ENCODE measurements at regions not wholly inside any gene's neighbourhood (a gene's known extent, or its start where the extent isn't known, plus 50 kb on each side); places are given as distances from the start of the nearest gene placed in this dataset.

GRCh38 chr21:25094695-25095094 lies 512.6 kb downstream of the MRPL39 start:
- Histone ChIP-seq H3K27me3 (ENCODE audit: insufficient read depth) (no peaks in the 10 kb centered on the region), H3K36me3 (ENCODE audit: insufficient read depth) (peaks cover 7% of the 10 kb centered on the region; the same call in 1 of the 2 replicates), H3K4me1 (ENCODE audit: insufficient read depth) (no peaks in the 10 kb centered on the region), H3K4me3 (no peak overlapping the region), H3K27ac (ENCODE audit: low read depth) (no peak overlapping the region), H4K20me1 (replicated peaks; ENCODE audit: insufficient read depth) (no peaks in the 10 kb centered on the region), H3K79me2 (replicated peaks; ENCODE audit: insufficient read depth) (no peaks in the 10 kb centered on the region), H3K9me2 (ENCODE audit: insufficient read depth) (no peaks in the 10 kb centered on the region), H3F3A (replicated peaks; ENCODE audit: low read depth) (no peaks in the 10 kb centered on the region), H2AFZ (no peak overlapping the region), H3K4me2 (no peak overlapping the region)
- no peak overlapping the region for H3K4me3 Mint-ChIP-seq
- H3K27ac Mint-ChIP-seq = no peak overlapping the region
- peaks cover 73% of the 10 kb centered on the region for H3K9me3 Mint-ChIP-seq
- no peaks in the 10 kb centered on the region for H3K4me1 Mint-ChIP-seq
- TF ChIP-seq EZH2 (IDR thresholded peaks at IDR 0.05; ENCODE audit: low read depth, unreplicated experiment) = no peak
- no peak for TF ChIP-seq ZNF331 (CRISPR knock-in tag; IDR thresholded peaks at IDR 0.05; ENCODE audit: low read depth)
- TF ChIP-seq JUNB (IDR thresholded peaks at IDR 0.05; ENCODE audit: unreplicated experiment) = no peak
- no peak for TF ChIP-seq NANOG (IDR thresholded peaks at IDR 0.05; ENCODE audit: borderline replicate concordance)
- no peak for ATAC-seq
- DNase-seq (ENCODE audit: low spot score) = no peak
- H3K36me3 Mint-ChIP-seq (ENCODE audit: low read depth) = peaks cover 6% of the 10 kb centered on the region; the same call in 2 of the 3 replicates
- no peaks in the 10 kb centered on the region for H3K27me3 Mint-ChIP-seq (ENCODE audit: insufficient read depth, low read depth, poor library complexity)

DNA sequence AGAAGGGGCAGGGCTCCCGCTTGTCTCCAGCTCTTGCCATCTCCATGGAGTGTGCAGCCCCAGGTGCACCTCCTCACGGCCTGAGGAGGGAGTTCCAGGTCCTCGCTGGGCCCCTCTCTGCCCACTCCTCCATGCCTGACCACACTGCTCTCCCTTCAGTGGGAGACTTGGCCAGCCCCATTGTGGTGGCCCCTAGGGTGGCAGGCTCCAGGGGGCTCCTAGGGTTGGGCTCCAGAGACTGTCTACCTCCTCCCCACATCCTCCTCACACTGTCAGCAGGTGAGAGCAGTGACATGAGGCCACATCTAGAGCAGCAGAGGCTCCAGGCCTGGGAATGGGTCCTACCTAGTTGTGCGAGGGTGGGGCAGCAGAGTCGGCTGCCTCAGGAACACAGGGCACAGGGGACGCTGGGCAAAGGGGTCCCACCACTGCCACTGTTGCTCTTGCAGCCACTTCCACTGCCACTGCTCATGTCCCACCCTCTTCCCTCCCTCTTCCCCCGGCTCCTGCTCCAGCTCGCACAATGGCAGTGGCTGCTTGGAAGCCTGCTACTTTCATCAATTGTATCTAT lies 514.8 kb downstream of the MRPL39 start:
- H3K27ac Mint-ChIP-seq = no peak overlapping the region
- no peak overlapping the region for H3K4me3 ChIP-seq
- TF ChIP-seq ETS1 (IDR thresholded peaks at IDR 0.05) (no peak), CTCF (conservative IDR thresholded peaks at IDR 0.05; ENCODE audit: low read depth in 2 of 2) (no peak), STAT1 (IDR thresholded peaks at IDR 0.05; ENCODE audit: unreplicated experiment) (no peak), JUNB (IDR thresholded peaks at IDR 0.05; ENCODE audit: unreplicated experiment) (no peak), ZNF331 (CRISPR knock-in tag; IDR thresholded peaks at IDR 0.05; ENCODE audit: low read depth) (no peak), POLR2AphosphoS5 (IDR thresholded peaks at IDR 0.05; ENCODE audit: low read depth) (no peak), NANOG (IDR thresholded peaks at IDR 0.05; ENCODE audit: borderline replicate concordance) (no peak), CREB1 (CRISPR knock-in tag; IDR thresholded peaks at IDR 0.05; ENCODE audit: low read depth) (no peak), ZNF114 (CRISPR knock-in tag; IDR thresholded peaks at IDR 0.05) (no peak)
- peaks cover 6% of the 10 kb centered on the region; the same call in 2 of the 3 replicates for H3K36me3 Mint-ChIP-seq (ENCODE audit: low read depth)
- H3K36me3 ChIP-seq (ENCODE audit: insufficient read depth) = peaks cover 7% of the 10 kb centered on the region; the same call in 1 of the 2 replicates
- no peaks in the 10 kb centered on the region for H3K4me1 ChIP-seq (ENCODE audit: insufficient read depth)
- H3K9me3 Mint-ChIP-seq = peaks cover 61% of the 10 kb centered on the region
- H3K79me2 ChIP-seq (replicated peaks; ENCODE audit: insufficient read depth) = no peaks in the 10 kb centered on the region
- H3K9me2 ChIP-seq (ENCODE audit: insufficient read depth) = no peaks in the 10 kb centered on the region
- H3K27me3 Mint-ChIP-seq (ENCODE audit: insufficient read depth, low read depth, poor library complexity) = no peaks in the 10 kb centered on the region
- DNase-seq (ENCODE audit: low spot score) = no peak
- no peak for ATAC-seq
- no peaks in the 10 kb centered on the region for H3K4me1 Mint-ChIP-seq
- H3K27ac ChIP-seq (ENCODE audit: low read depth) = no peak overlapping the region
- no peaks in the 10 kb centered on the region for H3F3A ChIP-seq (replicated peaks; ENCODE audit: low read depth)
- no peak overlapping the region for H2AFZ ChIP-seq
- no peaks in the 10 kb centered on the region for H4K20me1 ChIP-seq (replicated peaks; ENCODE audit: insufficient read depth)
- no peak overlapping the region for H3K4me3 Mint-ChIP-seq
- H3K4me2 ChIP-seq = no peak overlapping the region
- H3K27me3 ChIP-seq (ENCODE audit: insufficient read depth) = no peaks in the 10 kb centered on the region

Data from GM23338 (cell line).